ENCODE measurements at regions not wholly inside any gene's neighbourhood (a gene's known extent, or its start where the extent isn't known, plus 50 kb on each side); places are given as distances from the start of the nearest gene placed in this dataset.

- TF ChIP-seq POLR2A (IDR thresholded peaks at IDR 0.05) (no peak), POLR2AphosphoS5 (IDR thresholded peaks at IDR 0.05) (no peak)
- TF ChIP-seq, protein P1, sequence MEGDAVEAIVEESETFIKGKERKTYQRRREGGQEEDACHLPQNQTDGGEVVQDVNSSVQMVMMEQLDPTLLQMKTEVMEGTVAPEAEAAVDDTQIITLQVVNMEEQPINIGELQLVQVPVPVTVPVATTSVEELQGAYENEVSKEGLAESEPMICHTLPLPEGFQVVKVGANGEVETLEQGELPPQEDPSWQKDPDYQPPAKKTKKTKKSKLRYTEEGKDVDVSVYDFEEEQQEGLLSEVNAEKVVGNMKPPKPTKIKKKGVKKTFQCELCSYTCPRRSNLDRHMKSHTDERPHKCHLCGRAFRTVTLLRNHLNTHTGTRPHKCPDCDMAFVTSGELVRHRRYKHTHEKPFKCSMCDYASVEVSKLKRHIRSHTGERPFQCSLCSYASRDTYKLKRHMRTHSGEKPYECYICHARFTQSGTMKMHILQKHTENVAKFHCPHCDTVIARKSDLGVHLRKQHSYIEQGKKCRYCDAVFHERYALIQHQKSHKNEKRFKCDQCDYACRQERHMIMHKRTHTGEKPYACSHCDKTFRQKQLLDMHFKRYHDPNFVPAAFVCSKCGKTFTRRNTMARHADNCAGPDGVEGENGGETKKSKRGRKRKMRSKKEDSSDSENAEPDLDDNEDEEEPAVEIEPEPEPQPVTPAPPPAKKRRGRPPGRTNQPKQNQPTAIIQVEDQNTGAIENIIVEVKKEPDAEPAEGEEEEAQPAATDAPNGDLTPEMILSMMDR (IDR thresholded peaks at IDR 0.05): no peak
Measured at GRCh38 chr4:134740290-134740689, 538.7 kb upstream of the PABPC4L start.

Data from prostate gland (tissue), 2 donors.